ENCODE measurements at regions not wholly inside any gene's neighbourhood (a gene's known extent, or its start where the extent isn't known, plus 50 kb on each side); places are given as distances from the start of the nearest gene placed in this dataset.

- H3K27ac Mint-ChIP-seq: no peak overlapping the region
- intact Hi-C loops (cut with micrococcal nuclease): no loop called here
- no peaks in the 10 kb centered on the region for H3K4me1 Mint-ChIP-seq
- H3K36me3 Mint-ChIP-seq: no peaks in the 10 kb centered on the region
- no peaks in the 10 kb centered on the region for H3K4me1 ChIP-seq (ENCODE audit: control insufficient read depth in 1 of 2, insufficient read depth in 2 of 2, low read length in 2 of 2)
- no peak overlapping the region for H2AFZ ChIP-seq (ENCODE audit: insufficient read depth, low read depth, low read length, poor library complexity, severe bottlenecking)
- no peak overlapping the region for H3K4me3 ChIP-seq (replicated peaks in 1 of 3; ENCODE audit: low read depth in 2 of 3, low read length in 3 of 3)
- H3K27me3 Mint-ChIP-seq (ENCODE audit: low read depth in 3 of 3): peaks cover 0 to 5% (median 0%) of the 10 kb centered on the region in 3 donors
- H3K4me3 Mint-ChIP-seq: no peak overlapping the region
- no CpG with 5 or more reads among the region's 1 CpG for WGBS (ENCODE audit: insufficient coverage)
- no peak overlapping the region for H3K4me2 ChIP-seq (replicated peaks; ENCODE audit: extremely low read depth, low read length, poor library complexity, severe bottlenecking)
- no peaks in the 10 kb centered on the region for H4K20me1 ChIP-seq (ENCODE audit: insufficient read depth, low read length)
- H3K79me2 ChIP-seq (ENCODE audit: insufficient read depth, low read length): no peaks in the 10 kb centered on the region
- TF ChIP-seq CTCF (IDR thresholded peaks at IDR 0.05): no peak
- no peaks in the 10 kb centered on the region for H3K9me3 ChIP-seq (replicated peaks in 1 of 2; ENCODE audit: control insufficient read depth in 1 of 2, insufficient read depth in 1 of 2, low read length in 2 of 2)
- H3K9me3 Mint-ChIP-seq: peaks cover 0 to 1% (median 0%) of the 10 kb centered on the region in 7 donors
- H3K27me3 ChIP-seq (ENCODE audit: control insufficient read depth in 2 of 2, insufficient read depth in 2 of 2, low read length in 2 of 2): no peaks in the 10 kb centered on the region
- no peak overlapping the region for H3K9ac ChIP-seq (ENCODE audit: insufficient read depth, low read length, poor library complexity, severe bottlenecking)
- no peaks in the 10 kb centered on the region for H3K36me3 ChIP-seq (replicated peaks in 1 of 2; ENCODE audit: control insufficient read depth in 1 of 2, insufficient read depth in 2 of 2, low read length in 2 of 2)
- no peak for DNase-seq
- H3K27ac ChIP-seq (ENCODE audit: low read depth in 1 of 2, low read length in 2 of 2): no peak overlapping the region
These were observed 147.5 kb upstream of the ANK2 start for GRCh38 chr4:112901962-112902411.

- peaks cover 0 to 5% (median 2%) of the 10 kb centered on the region in 3 donors for H3K27me3 Mint-ChIP-seq (ENCODE audit: low read depth in 3 of 3)
- no peak overlapping the region for H3K9ac ChIP-seq (ENCODE audit: insufficient read depth, low read length, poor library complexity, severe bottlenecking)
- H3K4me1 ChIP-seq (ENCODE audit: control insufficient read depth in 1 of 2, insufficient read depth in 2 of 2, low read length in 2 of 2): no peaks in the 10 kb centered on the region
- no peak for DNase-seq
- no peak overlapping the region for H3K27ac Mint-ChIP-seq
- no peak overlapping the region for H3K4me3 ChIP-seq (replicated peaks in 1 of 3; ENCODE audit: low read depth in 2 of 3, low read length in 3 of 3)
- H3K79me2 ChIP-seq (ENCODE audit: insufficient read depth, low read length): no peaks in the 10 kb centered on the region
- no peaks in the 10 kb centered on the region for H3K36me3 Mint-ChIP-seq
- H2AFZ ChIP-seq (ENCODE audit: insufficient read depth, low read depth, low read length, poor library complexity, severe bottlenecking): no peak overlapping the region
- intact Hi-C loops (cut with micrococcal nuclease): no loop called here
- peaks cover 4% of the 10 kb centered on the region for H3K4me1 Mint-ChIP-seq
- no peak for TF ChIP-seq CTCF (IDR thresholded peaks at IDR 0.05)
- WGBS (ENCODE audit: insufficient coverage): no CpG with 5 or more reads among the region's 4 CpGs
- no peaks in the 10 kb centered on the region for H3K9me3 ChIP-seq (replicated peaks in 1 of 2; ENCODE audit: control insufficient read depth in 1 of 2, insufficient read depth in 1 of 2, low read length in 2 of 2)
- H3K4me2 ChIP-seq (replicated peaks; ENCODE audit: extremely low read depth, low read length, poor library complexity, severe bottlenecking): no peak overlapping the region
- H3K27me3 ChIP-seq (ENCODE audit: control insufficient read depth in 2 of 2, insufficient read depth in 2 of 2, low read length in 2 of 2): no peaks in the 10 kb centered on the region
- no peaks in the 10 kb centered on the region for H4K20me1 ChIP-seq (ENCODE audit: insufficient read depth, low read length)
- H3K4me3 Mint-ChIP-seq: no peak overlapping the region
- H3K9me3 Mint-ChIP-seq: peaks cover 0 to 1% (median 0%) of the 10 kb centered on the region in 7 donors
- H3K27ac ChIP-seq (ENCODE audit: low read depth in 1 of 2, low read length in 2 of 2): no peak overlapping the region
- H3K36me3 ChIP-seq (replicated peaks in 1 of 2; ENCODE audit: control insufficient read depth in 1 of 2, insufficient read depth in 2 of 2, low read length in 2 of 2): no peaks in the 10 kb centered on the region
These were observed 143.7 kb upstream of the ANK2 start for GRCh38 chr4:112905728-112906127.

Measured in CD14-positive monocyte (primary cell).